A673 (cell line): ENCODE measurements at regions not wholly inside any gene's neighbourhood (a gene's known extent, or its start where the extent isn't known, plus 50 kb on each side); places are given as distances from the start of the nearest gene placed in this dataset.
A peak's percentile ranks its signal among the peaks of the same experiment; 100 is the strongest.
"Not testable (repeated sequence)": the region's sequence is repeated elsewhere in the genome, so short reads cannot be mapped to it uniquely, and the experiment has no call there.

Source experiments
- BruUV-seq: library from RNA; stranded (reverse); fragments of 400-500 nt; replicated peaks from 2 replicates; lab custom pipeline; 2021; lab: Mats Ljungman, UMichigan
- CTCF ChIA-PET: fragments of 300-600 bp; sonication (Branson Sonifier 250); formaldehyde crosslinking; loops from one replicate; lab custom pipeline; 2022; ENCODE audit warnings: antibody characterized with exemption; lab: Charles Lee
- POLR2A ChIA-PET: fragments of 300-600 bp; sonication (Branson Sonifier 250); formaldehyde crosslinking; loops from one replicate; lab custom pipeline; 2022; ENCODE audit warnings: antibody characterized with exemption; ENCODE audit not compliant: low non-redundant PET; lab: Charles Lee
- DNase-seq: peaks from one replicate; pipeline ENCODE4 v3.0.0-alpha.2; 2015; ENCODE audit warnings: low spot score
- H3K27ac ChIP-seq: fragments of 200-600 bp; sonication (generic); 2 replicates; pipeline ENCODE4 v1.5.1; 2016; ENCODE audit warnings: mixed run types, low read depth, mild to moderate bottlenecking, mixed read lengths, antibody characterized with exemption, low read length; ENCODE audit not compliant: poor library complexity, severe bottlenecking
- H3K27me3 ChIP-seq: fragments of 200-600 bp; sonication (generic); replicated peaks from 2 replicates; pipeline ENCODE4 v1.6.1; 2017; ENCODE audit warnings: mixed run types, low read depth, mild to moderate bottlenecking, mixed read lengths, antibody characterized with exemption, low read length; ENCODE audit not compliant: insufficient read depth, poor library complexity
- H3K36me3 ChIP-seq: fragments of 200-600 bp; sonication (generic); 2 replicates; pipeline ENCODE4 v1.6.1; 2016; ENCODE audit warnings: mixed run types, mild to moderate bottlenecking, mixed read lengths, antibody characterized with exemption, low read length; ENCODE audit not compliant: insufficient read depth, poor library complexity, severe bottlenecking
- H3K4me1 ChIP-seq: fragments of 200-600 bp; sonication (generic); 2 replicates; pipeline ENCODE4 v1.6.1; 2017; ENCODE audit warnings: mixed run types, mild to moderate bottlenecking, mixed read lengths, antibody characterized with exemption, low read length; ENCODE audit not compliant: insufficient read depth, poor library complexity, severe bottlenecking
- H3K4me3 ChIP-seq: fragments of 200-600 bp; sonication (generic); 2 replicates; pipeline ENCODE4 v1.5.1; 2016; ENCODE audit warnings: low read depth, mixed run types, mild to moderate bottlenecking, mixed read lengths, low read length; ENCODE audit not compliant: poor library complexity, severe bottlenecking
- H3K9me3 ChIP-seq: fragments of 200-600 bp; sonication (generic); 2 replicates; pipeline ENCODE4 v1.6.1; 2016; ENCODE audit warnings: mixed run types, low read depth, mild to moderate bottlenecking, mixed read lengths, antibody characterized with exemption, low read length; ENCODE audit not compliant: poor library complexity, severe bottlenecking
- CTCF ChIP-seq: fragments of 300-800, 200-600 bp; sonication (generic); conservative IDR thresholded peaks from 2 replicates; pipeline ENCODE4 v1.5.1; 2017; ENCODE audit warnings: low read depth, mild to moderate bottlenecking, antibody characterized with exemption, low read length, moderate library complexity, mixed read lengths
- EZH2 ChIP-seq: fragments of 200-600 bp; sonication (generic); IDR thresholded peaks from 2 replicates; pipeline ENCODE4 v1.6.1; 2017; ENCODE audit warnings: borderline replicate concordance, low read depth, mild to moderate bottlenecking, mixed read lengths, antibody characterized with exemption, low read length; ENCODE audit not compliant: poor library complexity, severe bottlenecking
- intact Hi-C: fragments of 100-400 bp; cut with micrococcal nuclease; formaldehyde crosslinking; loops from one replicate; pipeline ENCODE4 v1.10.0; 2022; ENCODE audit not compliant: unreplicated experiment

GRCh38 chr12:97714107-97714563 lies 251.5 kb downstream of the RMST start:
- DNase-seq = no peak
- no peaks in the 10 kb centered on the region for H3K9me3 ChIP-seq
- ChIA-PET POLR2A (no interaction called here), CTCF (no interaction called here)
- intact Hi-C loops = loop anchor here (10.0 kb wide), 1 partner anchor 661 kb away; no protein-coding TSS in a partner anchor
- no peaks in the 10 kb centered on the region for H3K4me1 ChIP-seq
- TF ChIP-seq CTCF (no peak), EZH2 (no peak)
- no peaks in the 10 kb centered on the region for H3K36me3 ChIP-seq
- BruUV-seq = no TSS peak
- no peak overlapping the region for H3K27ac ChIP-seq
- peaks cover 17% of the 10 kb centered on the region for H3K27me3 ChIP-seq
- no peak overlapping the region for H3K4me3 ChIP-seq

- TF ChIP-seq CTCF = peak; percentile 43
- TF ChIP-seq EZH2 = no peak
- H3K27me3 ChIP-seq = peaks cover 17% of the 10 kb centered on the region
- DNase-seq = peak; percentile 22
- ChIA-PET POLR2A (no interaction called here), CTCF (no interaction called here)
- no peaks in the 10 kb centered on the region for H3K9me3 ChIP-seq
- H3K27ac ChIP-seq = no peak overlapping the region
- H3K4me3 ChIP-seq = no peak overlapping the region
- no peaks in the 10 kb centered on the region for H3K4me1 ChIP-seq
- H3K36me3 ChIP-seq = no peaks in the 10 kb centered on the region
- intact Hi-C loops = loop anchor here (2.0 to 10.0 kb wide), 2 partner anchors 438 to 658 kb away; no protein-coding TSS in a partner anchor
- no TSS peak for BruUV-seq
These were observed 253.8 kb downstream of the RMST start for GRCh38 chr12:97716356-97716755.

GRCh38 chr12:97723801-97724200 lies 261.2 kb downstream of the RMST start:
- DNase-seq, H3K36me3 ChIP-seq, H3K27me3 ChIP-seq, H3K27ac ChIP-seq, BruUV-seq, POLR2A ChIA-PET, H3K9me3 ChIP-seq, H3K4me1 ChIP-seq, H3K4me3 ChIP-seq, intact Hi-C loops, CTCF ChIA-PET: not testable (repeated sequence)

- H3K4me3 ChIP-seq = no peak overlapping the region
- intact Hi-C loops = no loop called here
- peaks cover 22% of the 10 kb centered on the region for H3K27me3 ChIP-seq
- POLR2A ChIA-PET = no interaction called here
- H3K4me1 ChIP-seq = no peaks in the 10 kb centered on the region
- no peak overlapping the region for H3K27ac ChIP-seq
- no peak for TF ChIP-seq EZH2
- TF ChIP-seq CTCF = no peak
- DNase-seq = no peak
- H3K9me3 ChIP-seq = no peaks in the 10 kb centered on the region
- H3K36me3 ChIP-seq = no peaks in the 10 kb centered on the region
- CTCF ChIA-PET = no interaction called here
- BruUV-seq = no TSS peak
These were observed 282.9 kb downstream of the RMST start for GRCh38 chr12:97745406-97746101.
